ENCODE measurements at regions not wholly inside any gene's neighbourhood (a gene's known extent, or its start where the extent isn't known, plus 50 kb on each side); places are given as distances from the start of the nearest gene placed in this dataset.

GRCh38 chr2:106614511-106615291 is 127.5 kb downstream of the CD8B2 start:
- ATAC-seq: no peak
- intact Hi-C loops (cut with micrococcal nuclease): no loop called here
- Histone ChIP-seq H4K20me1 (ENCODE audit: insufficient read depth) (no peaks in the 10 kb centered on the region), H3K4me1 (ENCODE audit: control insufficient read depth in 1 of 2, insufficient read depth in 2 of 2, low read length in 2 of 2) (no peaks in the 10 kb centered on the region), H3K9me3 (ENCODE audit: control insufficient read depth in 1 of 2, insufficient read depth in 1 of 2, low read depth in 1 of 2, low read length in 2 of 2) (no peaks in the 10 kb centered on the region), H3K4me2 (ENCODE audit: low read length) (no peak overlapping the region), H3K36me3 (ENCODE audit: control insufficient read depth in 1 of 2, insufficient read depth in 2 of 2, low read length in 2 of 2) (no peaks in the 10 kb centered on the region), H3K4me3 (replicated peaks in 1 of 2; ENCODE audit: low read depth in 1 of 2, low read length in 2 of 2) (no peak overlapping the region), H3K9me2 (ENCODE audit: insufficient read depth) (no peaks in the 10 kb centered on the region), H2AFZ (ENCODE audit: low read depth, low read length, poor library complexity, severe bottlenecking) (no peak overlapping the region), H3K79me2 (ENCODE audit: insufficient read depth, low read length) (no peaks in the 10 kb centered on the region), H3K27ac (ENCODE audit: low read depth, low read length) (no peak overlapping the region), H3K9ac (ENCODE audit: low read length) (no peak overlapping the region), H3K27me3 (ENCODE audit: insufficient read depth, low read length) (no peaks in the 10 kb centered on the region)
- no peak for TF ChIP-seq SRF (IDR thresholded peaks at IDR 0.05; ENCODE audit: low read depth)
- TF ChIP-seq ZBTB33 (IDR thresholded peaks at IDR 0.05; ENCODE audit: extremely low read depth, insufficient replicate concordance, low read length): no peak
- no peak for TF ChIP-seq SP1 (IDR thresholded peaks at IDR 0.05; ENCODE audit: low read depth)
- no peak for TF ChIP-seq TCF7L2 (IDR thresholded peaks at IDR 0.05; ENCODE audit: borderline replicate concordance, extremely low read depth, insufficient read depth, insufficient read length)
- TF ChIP-seq RAD21 (IDR thresholded peaks at IDR 0.05; ENCODE audit: low read depth): no peak
- TF ChIP-seq YY1 (IDR thresholded peaks at IDR 0.05; ENCODE audit: extremely low read depth, insufficient replicate concordance, low read depth, low read length): no peak
- no peak for TF ChIP-seq EZH2 (IDR thresholded peaks at IDR 0.05)
- no peak for TF ChIP-seq POLR2A (IDR thresholded peaks at IDR 0.05; ENCODE audit: borderline replicate concordance, extremely low read depth, insufficient read depth, insufficient read length)
- no peak for TF ChIP-seq ZFX (IDR thresholded peaks at IDR 0.05)
- no peak for TF ChIP-seq SIN3A (IDR thresholded peaks at IDR 0.05; ENCODE audit: low read depth)
- TF ChIP-seq REST (IDR thresholded peaks at IDR 0.05; ENCODE audit: low read depth): no peak
- TF ChIP-seq ELF1 (IDR thresholded peaks at IDR 0.05; ENCODE audit: borderline replicate concordance, low read depth): no peak
- no peak for TF ChIP-seq ATF3 (IDR thresholded peaks at IDR 0.05)
- no peak for TF ChIP-seq EZH2phosphoT487 (IDR thresholded peaks at IDR 0.05; ENCODE audit: borderline replicate concordance)
- POLR2A ChIA-PET: no interaction called here
- RAD21 ChIA-PET (ENCODE audit: low non-redundant PET in 1 of 2, low total read pairs in 2 of 2, uncharacterized antibody in 2 of 2, unreplicated experiment in 2 of 2): no interaction called here
- DNase-seq (ENCODE audit: low read depth, low spot score): no peak
- CTCF ChIA-PET: no interaction called here
- no TSS peak for BruUV-seq (replicated peaks)

Data from HCT116 (cell line).